Stimulated activated CD4-positive, alpha-beta T cell treated with anti-CD3 and anti-CD28 coated beads, Interleukin-2, amount 100 ng/mL, for 48 hours (primary cell): ENCODE measurements at regions not wholly inside any gene's neighbourhood (a gene's known extent, or its start where the extent isn't known, plus 50 kb on each side); places are given as distances from the start of the nearest gene placed in this dataset.
"Not testable (repeated sequence)": the region's sequence is repeated elsewhere in the genome, so short reads cannot be mapped to it uniquely, and the experiment has no call there.

Experiments used
- DNase-seq, 2 donors: peaks; one replicate each; pipeline ENCODE4 v3.0.0-alpha.2; 2020

- no peak for DNase-seq
Measured at GRCh38 chr10:33725430-33725829, 391.0 kb upstream of the NRP1 start.

GRCh38 chr10:33723181-33723580, 388.7 kb upstream of the NRP1 start:
- no peak for DNase-seq

- no peak for DNase-seq
Measured at GRCh38 chr10:33722067-33722466, 387.6 kb upstream of the NRP1 start.

GRCh38 chr10:33721509-33721908, 387.0 kb upstream of the NRP1 start:
- DNase-seq, result no peak

GRCh38 chr10:33720161-33720560, 385.7 kb upstream of the NRP1 start:
- no peak for DNase-seq

- DNase-seq, result no peak
Measured at GRCh38 chr10:33719005-33719703, 384.7 kb upstream of the NRP1 start.

- DNase-seq, result no peak
Measured at GRCh38 chr10:33716501-33717267, 382.2 kb upstream of the NRP1 start.

GRCh38 chr10:33715303-33715975, 381.0 kb upstream of the NRP1 start:
- DNase-seq, result no peak

- no peak for DNase-seq
Measured at GRCh38 chr10:33712825-33713224, 378.4 kb upstream of the NRP1 start.

- no peak for DNase-seq
Measured at GRCh38 chr10:33710006-33710405, 375.5 kb upstream of the NRP1 start.

- no peak for DNase-seq
Measured at GRCh38 chr10:33709008-33709753, 374.7 kb upstream of the NRP1 start.

GRCh38 chr10:33708561-33708960, 374.1 kb upstream of the NRP1 start:
- no peak for DNase-seq

- no peak for DNase-seq
Measured at GRCh38 chr10:33706746-33707145, 372.3 kb upstream of the NRP1 start.

GRCh38 chr10:33706191-33706590, 371.7 kb upstream of the NRP1 start:
- no peak for DNase-seq

GRCh38 chr10:33704214-33704830, 369.9 kb upstream of the NRP1 start:
- no peak for DNase-seq

GRCh38 chr10:33703501-33704213, 369.2 kb upstream of the NRP1 start:
- no peak for DNase-seq

GRCh38 chr10:33698033-33698432, 363.6 kb upstream of the NRP1 start:
- DNase-seq, result no peak

- DNase-seq, result no peak
Measured at GRCh38 chr10:33697016-33697415, 362.5 kb upstream of the NRP1 start.

GRCh38 chr10:33695536-33695935, 361.1 kb upstream of the NRP1 start:
- no peak for DNase-seq

GRCh38 chr10:33690536-33690935, 356.1 kb upstream of the NRP1 start:
- not testable (repeated sequence) for DNase-seq

GRCh38 chr10:33688506-33688905, 354.0 kb upstream of the NRP1 start:
- DNase-seq, result no peak

- no peak for DNase-seq
Measured at GRCh38 chr10:33684211-33684611, 349.7 kb upstream of the NRP1 start.
